ENCODE measurements at regions not wholly inside any gene's neighbourhood (a gene's known extent, or its start where the extent isn't known, plus 50 kb on each side); places are given as distances from the start of the nearest gene placed in this dataset.

- Histone ChIP-seq H3K4me1 (no peaks in the 10 kb centered on the region), H2AFZ (no peak overlapping the region), H3K9me3 (ENCODE audit: control insufficient read depth, low read length) (no peaks in the 10 kb centered on the region), H3K36me3 (ENCODE audit: control insufficient read depth, insufficient read depth, low read length) (no peaks in the 10 kb centered on the region), H3K27ac (no peak overlapping the region), H3K4me3 (ENCODE audit: low read depth, low read length) (no peak overlapping the region), H3K79me2 (no peaks in the 10 kb centered on the region), H3K9ac (no peak overlapping the region), H3K4me2 (ENCODE audit: low read length) (no peak overlapping the region), H3K27me3 (ENCODE audit: control insufficient read depth, insufficient read depth, low read length) (no peaks in the 10 kb centered on the region)
- no peak for TF ChIP-seq CTCF (IDR thresholded peaks at IDR 0.05)
Measured at GRCh38 chr2:56476509-56477071, 292.8 kb downstream of the CCDC85A start.

- no peaks in the 10 kb centered on the region for H3K9me3 ChIP-seq (ENCODE audit: control insufficient read depth, low read length)
- no peak overlapping the region for H3K9ac ChIP-seq
- H3K4me3 ChIP-seq (ENCODE audit: low read depth, low read length) = no peak overlapping the region
- no peaks in the 10 kb centered on the region for H3K4me1 ChIP-seq
- no peaks in the 10 kb centered on the region for H3K36me3 ChIP-seq (ENCODE audit: control insufficient read depth, insufficient read depth, low read length)
- H3K79me2 ChIP-seq = no peaks in the 10 kb centered on the region
- no peak overlapping the region for H2AFZ ChIP-seq
- H3K27ac ChIP-seq = no peak overlapping the region
- no peak for TF ChIP-seq CTCF (IDR thresholded peaks at IDR 0.05)
- no peak overlapping the region for H3K4me2 ChIP-seq (ENCODE audit: low read length)
- H3K27me3 ChIP-seq (ENCODE audit: control insufficient read depth, insufficient read depth, low read length) = no peaks in the 10 kb centered on the region
Measured at GRCh38 chr2:56478027-56478426, 294.2 kb downstream of the CCDC85A start.

- Histone ChIP-seq H3K4me3 (ENCODE audit: low read depth, low read length) (no peak overlapping the region), H2AFZ (no peak overlapping the region)
- TF ChIP-seq CTCF (IDR thresholded peaks at IDR 0.05) = no peak
Measured at GRCh38 chr2:56483081-56483480, 299.3 kb downstream of the CCDC85A start.

GRCh38 chr2:56484906-56485305 lies 301.1 kb downstream of the CCDC85A start:
- H3K4me1 ChIP-seq = no peaks in the 10 kb centered on the region
- no peaks in the 10 kb centered on the region for H3K36me3 ChIP-seq (ENCODE audit: control insufficient read depth, insufficient read depth, low read length)
- no peak for TF ChIP-seq CTCF (IDR thresholded peaks at IDR 0.05)
- no peaks in the 10 kb centered on the region for H3K27me3 ChIP-seq (ENCODE audit: control insufficient read depth, insufficient read depth, low read length)
- H3K4me2 ChIP-seq (ENCODE audit: low read length) = no peak overlapping the region
- no peaks in the 10 kb centered on the region for H3K9me3 ChIP-seq (ENCODE audit: control insufficient read depth, low read length)
- no peak overlapping the region for H3K9ac ChIP-seq
- no peak overlapping the region for H2AFZ ChIP-seq
- no peak overlapping the region for H3K4me3 ChIP-seq (ENCODE audit: low read depth, low read length)
- H3K79me2 ChIP-seq = no peaks in the 10 kb centered on the region
- H3K27ac ChIP-seq = no peak overlapping the region

More at GRCh38 chr2:56483081-56483480, 299.3 kb downstream of the CCDC85A start:
- no peak overlapping the region for H3K9ac ChIP-seq
- H3K79me2 ChIP-seq = no peaks in the 10 kb centered on the region
- H3K4me1 ChIP-seq = no peaks in the 10 kb centered on the region
- H3K9me3 ChIP-seq (ENCODE audit: control insufficient read depth, low read length) = no peaks in the 10 kb centered on the region
- H3K27me3 ChIP-seq (ENCODE audit: control insufficient read depth, insufficient read depth, low read length) = no peaks in the 10 kb centered on the region
- H3K4me2 ChIP-seq (ENCODE audit: low read length) = no peak overlapping the region
- no peaks in the 10 kb centered on the region for H3K36me3 ChIP-seq (ENCODE audit: control insufficient read depth, insufficient read depth, low read length)
- no peak overlapping the region for H3K27ac ChIP-seq

- H3K4me2 ChIP-seq (ENCODE audit: low read length) = no peak overlapping the region
- H3K27me3 ChIP-seq (ENCODE audit: control insufficient read depth, insufficient read depth, low read length) = no peaks in the 10 kb centered on the region
- H3K4me3 ChIP-seq (ENCODE audit: low read depth, low read length) = no peak overlapping the region
- H2AFZ ChIP-seq = no peak overlapping the region
- H3K9ac ChIP-seq = no peak overlapping the region
- no peak for TF ChIP-seq CTCF (IDR thresholded peaks at IDR 0.05)
- no peaks in the 10 kb centered on the region for H3K79me2 ChIP-seq
- no peaks in the 10 kb centered on the region for H3K4me1 ChIP-seq
- no peak overlapping the region for H3K27ac ChIP-seq
- H3K9me3 ChIP-seq (ENCODE audit: control insufficient read depth, low read length) = no peaks in the 10 kb centered on the region
- no peaks in the 10 kb centered on the region for H3K36me3 ChIP-seq (ENCODE audit: control insufficient read depth, insufficient read depth, low read length)
Measured at GRCh38 chr2:56500317-56500716, 316.5 kb downstream of the CCDC85A start.

Measured in parathyroid adenoma (tissue), 2 donors.